MCF 10A (cell line): ENCODE measurements at regions not wholly inside any gene's neighbourhood (a gene's known extent, or its start where the extent isn't known, plus 50 kb on each side); places are given as distances from the start of the nearest gene placed in this dataset.
A peak's percentile ranks its signal among the peaks of the same experiment; 100 is the strongest.

Experiments used
- BruUV-seq: library from RNA; stranded (reverse); fragments of 400-500 nt; replicated peaks from 2 replicates; lab custom pipeline; 2021; lab: Mats Ljungman, UMichigan
- CTCF ChIA-PET: fragments of 300-600 bp; sonication (Branson Sonifier 250); formaldehyde crosslinking; extraction: SDS; loops from one replicate; lab custom pipeline; 2021; ENCODE audit warnings: antibody characterized with exemption, inconsistent platforms; lab: Yijun Ruan, JAX
- POLR2A ChIA-PET: fragments of 300-600, 350-650 bp; sonication (Branson Sonifier 250); formaldehyde crosslinking; extraction: SDS; loops from one replicate; lab custom pipeline; 2020; ENCODE audit warnings: antibody characterized with exemption, inconsistent platforms; lab: Yijun Ruan, JAX
- DNase-seq: peaks from one replicate; pipeline ENCODE4 v3.0.0-alpha.2; 2018; ENCODE audit not compliant: unreplicated experiment
- H3K27ac Mint-ChIP-seq: one replicate; pipeline ENCODE4 v1.8.0; 2022; ENCODE audit warnings: mild to moderate bottlenecking, low read depth, mixed read lengths; ENCODE audit not compliant: unreplicated experiment
- H3K27me3 Mint-ChIP-seq: one replicate; pipeline ENCODE4 v1.8.0; 2022; ENCODE audit warnings: mixed read lengths; ENCODE audit not compliant: insufficient read depth, unreplicated experiment
- H3K36me3 Mint-ChIP-seq: one replicate; pipeline ENCODE4 v1.8.0; 2022; ENCODE audit warnings: mild to moderate bottlenecking, moderate library complexity, mixed read lengths; ENCODE audit not compliant: insufficient read depth, unreplicated experiment
- H3K4me1 Mint-ChIP-seq: one replicate; pipeline ENCODE4 v1.8.0; 2022; ENCODE audit warnings: mixed read lengths; ENCODE audit not compliant: insufficient read depth, unreplicated experiment
- H3K4me3 Mint-ChIP-seq: one replicate; pipeline ENCODE4 v1.8.0; 2022; ENCODE audit warnings: mild to moderate bottlenecking, moderate library complexity, mixed read lengths; ENCODE audit not compliant: unreplicated experiment
- H3K9me3 Mint-ChIP-seq: one replicate; pipeline ENCODE4 v1.8.0; 2022; ENCODE audit warnings: mixed read lengths; ENCODE audit not compliant: unreplicated experiment
- CTCF ChIP-seq: fragments of 200-600 bp; IDR thresholded peaks from one replicate; pipeline ENCODE4 v1.8.0; 2022; ENCODE audit warnings: antibody characterized with exemption, mild to moderate bottlenecking; ENCODE audit not compliant: unreplicated experiment
- intact Hi-C: fragments of 100-400 bp; cut with micrococcal nuclease; formaldehyde crosslinking; loops from 2 replicates; pipeline ENCODE4 v1.14.1; 2022

DNA sequence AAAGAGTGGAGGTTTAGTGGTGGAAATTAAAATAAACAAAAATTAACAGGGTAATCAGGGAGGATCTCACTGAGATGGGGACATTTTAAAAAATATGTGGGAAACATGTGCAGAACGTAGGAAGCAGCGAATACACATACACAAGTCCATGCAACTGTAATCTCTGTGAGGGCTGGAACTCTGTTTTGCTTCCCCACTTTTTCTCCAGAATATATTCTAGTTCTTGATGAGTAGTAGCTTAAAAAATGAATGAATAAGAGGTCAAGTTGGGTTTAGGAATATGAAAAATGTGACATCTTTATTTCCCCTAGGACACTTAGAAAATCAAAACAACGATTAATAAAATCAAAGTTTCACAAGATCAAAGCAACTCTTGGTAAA is 312.2 kb upstream of the ZNF717 start:
- no peaks in the 10 kb centered on the region for H3K36me3 Mint-ChIP-seq
- ChIA-PET POLR2A (no interaction called here), CTCF (interaction anchor here (0.6 to 0.8 kb wide), 2 partner anchors 280 to 380 kb away, joined by 3 read pairs; no protein-coding TSS in a partner anchor)
- H3K27me3 Mint-ChIP-seq: peaks cover 86% of the 10 kb centered on the region
- no peak overlapping the region for H3K27ac Mint-ChIP-seq
- H3K9me3 Mint-ChIP-seq: no peaks in the 10 kb centered on the region
- TF ChIP-seq CTCF: no peak
- BruUV-seq: no TSS peak
- H3K4me3 Mint-ChIP-seq: no peak overlapping the region
- no peaks in the 10 kb centered on the region for H3K4me1 Mint-ChIP-seq
- no peak for DNase-seq
- intact Hi-C loops: no loop called here

DNA sequence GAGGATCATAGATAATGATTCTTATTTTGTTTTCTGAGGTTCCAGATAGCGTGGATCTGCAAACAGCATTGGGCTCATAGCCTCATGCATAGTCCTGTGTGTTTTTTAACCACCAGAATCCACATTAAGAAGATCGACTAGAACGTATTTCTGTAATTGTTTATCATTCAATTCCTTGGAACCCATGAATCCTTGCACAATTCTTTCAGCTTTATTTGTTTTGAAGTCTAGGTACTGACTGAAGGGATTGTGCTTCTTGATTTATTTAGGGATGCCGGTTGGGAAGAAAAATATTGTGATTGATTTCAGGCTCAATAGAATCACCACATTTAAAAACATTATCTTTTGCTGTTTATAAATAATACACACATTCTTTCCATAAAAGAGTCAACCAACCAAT is 314.6 kb upstream of the ZNF717 start:
- BruUV-seq: no TSS peak
- Mint-ChIP-seq H3K27me3 (peaks cover 90% of the 10 kb centered on the region), H3K27ac (no peak overlapping the region), H3K9me3 (no peaks in the 10 kb centered on the region), H3K36me3 (no peaks in the 10 kb centered on the region), H3K4me1 (no peaks in the 10 kb centered on the region), H3K4me3 (no peak overlapping the region)
- intact Hi-C loops: no loop called here
- POLR2A ChIA-PET: no interaction called here
- no peak for DNase-seq
- no peak for TF ChIP-seq CTCF
- CTCF ChIA-PET: no interaction called here

- peak; percentile 48 for DNase-seq
- Mint-ChIP-seq H3K9me3 (no peaks in the 10 kb centered on the region), H3K36me3 (no peaks in the 10 kb centered on the region), H3K4me1 (no peaks in the 10 kb centered on the region), H3K4me3 (no peak overlapping the region), H3K27me3 (peaks cover 62% of the 10 kb centered on the region), H3K27ac (no peak overlapping the region)
- intact Hi-C loops: loop anchor here (1.0 to 5.0 kb wide), 4 partner anchors 84 to 464 kb away; no protein-coding TSS in a partner anchor
- no TSS peak for BruUV-seq
- POLR2A ChIA-PET: no interaction called here
- TF ChIP-seq CTCF: peak; percentile 82
- CTCF ChIA-PET: interaction anchor here (1.3 kb wide), 1 partner anchor 63 kb away, joined by 6 read pairs; no protein-coding TSS in a partner anchor
These were observed 322.7 kb upstream of the ZNF717 start for GRCh38 chr3:76107935-76108570.

DNA sequence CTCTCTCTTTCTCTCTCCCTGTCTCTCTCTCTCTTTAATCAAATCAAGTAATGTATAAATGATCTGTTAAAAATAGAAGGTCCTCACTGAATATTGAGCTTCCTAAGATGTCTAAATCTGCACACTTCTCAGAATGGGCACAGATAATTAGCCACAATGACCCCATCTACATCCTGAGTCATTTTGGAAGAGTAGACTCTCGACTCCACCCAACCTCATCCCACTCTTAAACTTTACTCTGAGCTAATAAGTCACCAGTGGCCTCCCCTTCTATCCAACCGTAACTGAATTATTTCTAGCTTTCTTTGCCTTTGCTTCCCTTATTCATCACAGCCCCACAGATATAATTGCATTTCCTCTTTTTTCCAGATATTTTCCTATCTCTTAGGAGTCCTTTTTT is 326.5 kb upstream of the ZNF717 start:
- no peak for DNase-seq
- no TSS peak for BruUV-seq
- POLR2A ChIA-PET: interaction anchor here (0.7 kb wide), 1 partner anchor 70 kb away, joined by 3 read pairs; no protein-coding TSS in a partner anchor
- no peak overlapping the region for H3K27ac Mint-ChIP-seq
- peaks cover 48% of the 10 kb centered on the region for H3K27me3 Mint-ChIP-seq
- H3K4me1 Mint-ChIP-seq: no peaks in the 10 kb centered on the region
- no peaks in the 10 kb centered on the region for H3K9me3 Mint-ChIP-seq
- intact Hi-C loops: no loop called here
- no peaks in the 10 kb centered on the region for H3K36me3 Mint-ChIP-seq
- H3K4me3 Mint-ChIP-seq: no peak overlapping the region
- CTCF ChIA-PET: interaction anchor here (0.6 to 2.0 kb wide), 3 partner anchors 10 to 96 kb away, joined by 3 to 5 read pairs (median 3); no protein-coding TSS in a partner anchor
- no peak for TF ChIP-seq CTCF
